HUES64 (cell line): ENCODE measurements at regions not wholly inside any gene's neighbourhood (a gene's known extent, or its start where the extent isn't known, plus 50 kb on each side); places are given as distances from the start of the nearest gene placed in this dataset.

Source experiments
- H3K27ac ChIP-seq: 2 replicates; pipeline ENCODE4 v1.7.0; 2013; ENCODE audit warnings: low read depth, low read length, inconsistent platforms
- H3K27me3 ChIP-seq: 2 replicates; pipeline ENCODE4 v1.6.1; 2013; ENCODE audit warnings: mild to moderate bottlenecking, low read length; ENCODE audit not compliant: insufficient read depth
- H3K36me3 ChIP-seq: 2 replicates; pipeline ENCODE4 v1.6.1; 2013; ENCODE audit warnings: mild to moderate bottlenecking, low read length; ENCODE audit not compliant: insufficient read depth
- H3K4me1 ChIP-seq: 2 replicates; pipeline ENCODE4 v1.6.1; 2013; ENCODE audit warnings: mild to moderate bottlenecking, low read length, moderate library complexity; ENCODE audit not compliant: insufficient read depth
- H3K4me3 ChIP-seq: 2 replicates; pipeline ENCODE4 v1.5.1; 2013; ENCODE audit warnings: mild to moderate bottlenecking, low read length, moderate library complexity
- H3K9ac ChIP-seq: 2 replicates; pipeline ENCODE4 v1.6.1; 2013; ENCODE audit warnings: mild to moderate bottlenecking, low read depth, low read length
- H3K9me3 ChIP-seq: 2 replicates; pipeline ENCODE4 v1.6.1; 2013; ENCODE audit warnings: low read depth, low read length; ENCODE audit not compliant: insufficient read depth
- WGBS: fragments of 150-250, 120-280 bp; methylation state at CpG from one replicate; pipeline ENCODE4 v1.1.7; 2013; ENCODE audit warnings: missing lambda C conversion rate; 5-methylcytosine and 5-hydroxymethylcytosine counted together

DNA sequence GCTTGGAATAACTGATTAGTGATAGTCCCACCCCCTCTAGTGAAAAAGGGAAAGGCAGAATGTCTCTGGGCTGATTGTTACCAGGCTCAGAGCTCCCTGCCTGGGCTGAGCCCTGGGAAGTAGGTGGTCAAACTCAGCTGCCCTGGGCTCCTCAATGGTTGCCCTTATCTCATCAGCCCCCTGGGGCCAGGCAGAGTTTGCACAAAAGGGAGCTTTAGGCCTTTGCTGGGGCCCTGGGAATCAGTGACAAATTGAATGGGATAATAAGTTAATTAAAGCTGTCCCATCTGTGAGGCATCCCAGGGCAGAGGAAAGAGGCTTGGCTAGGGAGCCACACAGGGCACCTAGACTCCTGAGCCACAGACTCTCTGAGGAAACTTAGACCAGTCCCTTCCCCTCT, 89.0 kb downstream of the EFNB1 start:
- no peak overlapping the region for H3K9ac ChIP-seq
- no peaks in the 10 kb centered on the region for H3K36me3 ChIP-seq
- no peak overlapping the region for H3K27ac ChIP-seq
- no peaks in the 10 kb centered on the region for H3K9me3 ChIP-seq
- H3K27me3 ChIP-seq, result peaks cover 11% of the 10 kb centered on the region
- no peak overlapping the region for H3K4me3 ChIP-seq
- H3K4me1 ChIP-seq, result peaks cover 21% of the 10 kb centered on the region

DNA sequence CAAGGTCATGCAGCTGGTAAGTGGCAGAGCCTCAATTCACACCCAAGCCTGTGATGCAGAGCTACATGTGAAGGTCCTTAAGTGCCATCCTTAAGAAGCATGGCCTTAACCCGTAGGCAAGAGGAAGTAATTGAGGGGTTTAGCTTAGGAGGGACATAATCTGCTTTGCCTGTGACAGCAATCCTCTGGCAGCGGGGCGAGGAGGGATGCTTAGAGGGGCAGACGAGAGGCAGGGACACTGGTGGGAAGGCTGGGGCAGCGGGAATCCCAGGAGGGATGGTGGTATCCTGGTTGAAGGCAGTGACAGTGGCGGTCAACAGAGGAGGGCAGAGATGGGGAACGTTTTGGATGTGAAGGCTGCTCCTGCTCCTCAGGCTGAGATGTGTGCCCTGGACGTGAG, 88.1 kb downstream of the EFNB1 start:
- Histone ChIP-seq H3K27me3 (peaks cover 11% of the 10 kb centered on the region), H3K27ac (no peak overlapping the region), H3K36me3 (no peaks in the 10 kb centered on the region), H3K9ac (no peak overlapping the region), H3K9me3 (no peaks in the 10 kb centered on the region), H3K4me1 (peaks cover 21% of the 10 kb centered on the region), H3K4me3 (no peak overlapping the region)
- 79% methylated on average over 8 of the region's 8 CpGs for WGBS

DNA sequence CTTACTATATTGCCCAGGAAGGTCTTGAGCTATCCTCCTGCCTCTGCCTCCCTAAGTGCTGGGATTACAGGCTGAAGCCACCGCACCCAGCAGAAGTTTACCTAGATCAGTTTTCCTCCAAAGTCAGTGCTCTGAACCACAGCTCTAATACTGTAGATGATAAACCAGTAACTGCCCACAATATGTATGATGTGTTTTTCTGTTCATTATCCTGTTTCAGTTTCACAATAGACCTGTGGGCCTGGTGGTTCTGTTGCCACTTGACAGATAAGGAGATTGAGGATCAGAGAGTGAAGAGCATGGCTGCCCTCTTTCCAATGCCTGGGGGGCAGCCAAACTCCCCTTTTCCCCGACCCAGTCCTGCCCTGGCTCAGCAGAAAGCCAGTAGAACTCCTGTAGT, 87.0 kb downstream of the EFNB1 start:
- 78% methylated on average over 2 of the region's 2 CpGs for WGBS

DNA sequence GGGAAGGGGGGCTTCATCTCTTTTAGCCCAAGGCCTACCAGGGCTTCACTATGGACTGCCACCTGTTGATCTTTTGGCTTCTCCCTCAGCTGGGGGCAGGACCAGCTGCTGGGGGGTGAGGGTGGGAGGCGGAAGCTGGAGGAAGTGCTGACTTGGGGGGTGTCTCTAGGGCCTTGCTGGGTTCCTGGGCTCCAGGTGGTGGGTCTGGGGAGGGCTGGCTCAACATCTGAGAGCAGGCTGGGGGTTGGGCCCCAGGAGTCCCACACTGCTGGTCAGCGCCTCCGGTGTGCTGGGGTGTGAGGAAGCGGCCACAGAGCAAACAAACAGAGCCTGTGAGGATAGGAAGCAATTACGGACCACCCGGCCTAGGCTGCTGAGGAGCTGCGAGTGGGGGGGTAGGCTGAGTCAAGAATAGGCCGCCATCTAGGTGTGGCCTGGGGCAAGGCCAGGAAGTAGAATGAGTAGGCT, 85.7 kb downstream of the EFNB1 start:
- no peak overlapping the region for H3K27ac ChIP-seq
- H3K36me3 ChIP-seq, result no peaks in the 10 kb centered on the region
- H3K27me3 ChIP-seq, result peaks cover 11% of the 10 kb centered on the region
- H3K4me3 ChIP-seq, result no peak overlapping the region
- 18% methylated on average over 8 of the region's 8 CpGs for WGBS
- peaks cover 25% of the 10 kb centered on the region for H3K4me1 ChIP-seq
- H3K9me3 ChIP-seq, result no peaks in the 10 kb centered on the region
- H3K9ac ChIP-seq, result no peak overlapping the region

More for the DNA sequence above, 87.0 kb downstream of the EFNB1 start:
- no peak overlapping the region for H3K4me3 ChIP-seq
- H3K9me3 ChIP-seq, result no peaks in the 10 kb centered on the region
- H3K36me3 ChIP-seq, result no peaks in the 10 kb centered on the region
- peaks cover 14% of the 10 kb centered on the region for H3K27me3 ChIP-seq
- no peak overlapping the region for H3K9ac ChIP-seq
- peaks cover 25% of the 10 kb centered on the region for H3K4me1 ChIP-seq
- no peak overlapping the region for H3K27ac ChIP-seq

DNA sequence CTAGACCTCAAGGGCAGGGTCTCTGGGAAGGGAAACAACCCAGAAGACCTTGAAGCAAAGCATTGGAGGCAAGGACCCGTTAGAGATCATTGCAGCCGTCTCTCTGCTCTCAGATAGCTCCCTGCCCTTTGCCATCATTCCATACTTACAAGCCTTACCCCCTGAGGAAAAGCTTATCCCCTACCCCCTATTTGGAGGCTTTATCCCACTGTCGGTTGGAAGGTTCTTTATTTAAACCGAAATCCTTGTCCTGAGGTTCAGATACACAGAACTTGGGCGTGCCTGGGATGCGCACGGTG, 84.4 kb downstream of the EFNB1 start:
- Histone ChIP-seq H3K4me3 (no peak overlapping the region), H3K4me1 (peaks cover 25% of the 10 kb centered on the region), H3K9ac (no peak overlapping the region), H3K36me3 (no peaks in the 10 kb centered on the region), H3K27me3 (peaks cover 9% of the 10 kb centered on the region), H3K27ac (no peak overlapping the region), H3K9me3 (no peaks in the 10 kb centered on the region)
- 62% methylated on average over 7 of the region's 7 CpGs for WGBS

DNA sequence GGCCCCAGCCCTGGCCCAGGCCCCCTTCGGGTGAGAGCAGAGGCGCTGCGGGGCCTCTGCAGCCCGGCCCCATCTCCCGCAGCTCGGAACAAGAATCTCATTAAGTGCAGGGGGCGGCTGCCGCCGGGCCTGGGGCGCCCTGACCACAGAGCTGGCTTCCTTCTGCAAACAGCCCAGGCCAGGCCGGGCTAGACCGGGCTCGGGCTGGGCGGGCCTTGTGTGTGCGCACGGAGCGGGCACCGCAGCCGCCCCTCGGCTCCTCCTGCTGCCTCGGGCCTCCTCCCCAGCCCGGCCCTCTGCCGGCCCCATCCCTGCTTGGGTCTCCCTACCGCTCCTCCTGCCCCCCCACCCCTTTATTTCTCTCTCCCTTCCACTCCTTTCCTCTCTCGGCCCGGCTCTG, 83.3 kb downstream of the EFNB1 start:
- peaks cover 21% of the 10 kb centered on the region for H3K4me1 ChIP-seq
- H3K9me3 ChIP-seq, result no peaks in the 10 kb centered on the region
- 3% methylated on average over 26 of the region's 26 CpGs for WGBS
- H3K4me3 ChIP-seq, result peak overlapping the region; percentile 35
- H3K9ac ChIP-seq, result 0 out of 2 replicates have a peak overlapping the region, but pooled peaks have one; percentile 7
- H3K36me3 ChIP-seq, result no peaks in the 10 kb centered on the region
- peaks cover 9% of the 10 kb centered on the region for H3K27me3 ChIP-seq
- no peak overlapping the region; the same call in 1 of the 2 replicates for H3K27ac ChIP-seq

DNA sequence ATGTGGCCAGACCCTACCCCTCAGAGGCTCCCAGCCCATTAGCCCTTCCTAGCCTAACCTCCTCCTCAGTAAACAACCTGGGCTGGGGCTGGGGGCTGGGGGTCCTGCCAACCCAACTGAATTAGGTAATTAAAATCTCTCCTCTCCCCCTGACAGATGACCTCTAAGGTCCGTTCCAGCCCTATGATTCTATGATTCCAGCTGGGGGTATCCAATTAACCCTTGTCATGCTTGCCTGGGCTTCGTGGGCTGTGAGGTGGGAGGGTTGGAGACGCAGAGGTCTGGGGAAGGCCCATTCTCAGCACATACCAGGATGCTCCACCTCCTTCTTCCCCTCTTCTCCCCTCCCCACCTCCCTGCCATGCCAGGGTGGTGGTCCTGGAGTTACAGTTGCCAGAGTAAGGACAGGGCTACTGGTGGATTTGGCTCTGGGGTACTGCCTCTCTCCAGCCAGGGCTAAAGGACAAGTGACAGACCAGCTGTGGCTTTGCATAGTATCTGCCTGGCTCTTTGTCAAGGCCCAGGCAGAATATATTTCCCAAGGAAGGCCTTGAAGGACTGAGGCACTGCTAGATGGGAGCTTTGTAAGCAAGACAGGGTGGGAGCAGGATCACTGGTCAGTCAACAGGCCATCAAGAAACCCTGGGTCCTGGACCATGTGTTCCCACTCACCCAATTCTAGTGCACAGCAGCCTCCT, 82.1 kb downstream of the EFNB1 start:
- no CpG with 5 or more reads among the region's 3 CpGs for WGBS
- H3K27me3 ChIP-seq, result peaks cover 3% of the 10 kb centered on the region; the same call in 1 of the 2 replicates
- no peak overlapping the region for H3K9ac ChIP-seq
- H3K4me3 ChIP-seq, result no peak overlapping the region
- H3K36me3 ChIP-seq, result no peaks in the 10 kb centered on the region
- H3K9me3 ChIP-seq, result no peaks in the 10 kb centered on the region
- no peak overlapping the region for H3K27ac ChIP-seq
- H3K4me1 ChIP-seq, result peaks cover 21% of the 10 kb centered on the region

DNA sequence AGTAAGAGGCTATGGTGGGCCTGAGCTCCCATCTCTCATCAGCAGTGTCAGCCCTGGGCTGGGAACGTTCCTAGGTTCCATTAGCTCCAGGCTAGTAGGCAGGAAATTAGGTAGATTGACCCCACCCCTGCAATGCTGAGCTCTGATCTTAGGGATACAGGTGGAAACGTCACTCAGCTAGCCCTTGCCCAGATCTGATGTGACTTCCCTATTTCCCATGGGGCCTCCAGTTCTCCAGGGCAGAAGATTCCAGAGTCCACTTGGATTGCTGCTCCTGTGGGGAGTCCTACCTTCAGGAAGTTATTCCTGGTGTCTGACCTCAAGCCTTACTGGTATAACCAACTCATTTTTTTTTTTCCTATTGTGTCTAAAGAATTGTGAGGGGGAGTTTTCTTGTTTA, 81.1 kb downstream of the EFNB1 start:
- Histone ChIP-seq H3K27ac (no peak overlapping the region), H3K4me1 (peaks cover 18% of the 10 kb centered on the region), H3K9ac (no peak overlapping the region), H3K36me3 (no peaks in the 10 kb centered on the region), H3K4me3 (no peak overlapping the region), H3K9me3 (no peaks in the 10 kb centered on the region), H3K27me3 (peaks cover 3% of the 10 kb centered on the region; the same call in 1 of the 2 replicates)
- 96% methylated on average over 2 of the region's 2 CpGs for WGBS

DNA sequence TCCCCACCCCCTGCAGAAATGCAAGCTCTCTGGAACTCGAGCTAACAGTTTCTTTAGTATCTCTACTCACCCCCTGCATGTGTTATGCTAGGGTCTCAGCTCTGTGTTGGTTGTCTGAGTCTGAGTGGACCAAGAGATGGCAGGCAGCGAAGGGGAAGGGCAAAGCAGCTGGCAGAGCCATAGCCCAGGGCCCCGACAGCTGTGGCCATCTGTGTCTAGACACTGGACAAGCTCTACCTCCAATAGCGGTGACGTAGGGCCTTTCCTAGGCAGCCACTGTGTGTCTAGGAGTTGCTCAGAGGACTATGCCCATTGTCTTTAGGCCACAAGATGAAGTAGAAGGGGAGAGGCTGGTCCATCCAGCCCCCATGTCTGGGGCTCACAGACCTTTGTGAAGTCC, 79.2 kb downstream of the EFNB1 start:
- 94% methylated on average over 4 of the region's 5 CpGs for whole genome bisulfite sequencing
- Histone ChIP-seq H3K9ac (no peak overlapping the region), H3K4me1 (peaks cover 5% of the 10 kb centered on the region; the same call in 1 of the 2 replicates), H3K27me3 (peaks cover 3% of the 10 kb centered on the region; the same call in 1 of the 2 replicates), H3K9me3 (no peaks in the 10 kb centered on the region), H3K4me3 (no peak overlapping the region), H3K36me3 (no peaks in the 10 kb centered on the region), H3K27ac (no peak overlapping the region)

DNA sequence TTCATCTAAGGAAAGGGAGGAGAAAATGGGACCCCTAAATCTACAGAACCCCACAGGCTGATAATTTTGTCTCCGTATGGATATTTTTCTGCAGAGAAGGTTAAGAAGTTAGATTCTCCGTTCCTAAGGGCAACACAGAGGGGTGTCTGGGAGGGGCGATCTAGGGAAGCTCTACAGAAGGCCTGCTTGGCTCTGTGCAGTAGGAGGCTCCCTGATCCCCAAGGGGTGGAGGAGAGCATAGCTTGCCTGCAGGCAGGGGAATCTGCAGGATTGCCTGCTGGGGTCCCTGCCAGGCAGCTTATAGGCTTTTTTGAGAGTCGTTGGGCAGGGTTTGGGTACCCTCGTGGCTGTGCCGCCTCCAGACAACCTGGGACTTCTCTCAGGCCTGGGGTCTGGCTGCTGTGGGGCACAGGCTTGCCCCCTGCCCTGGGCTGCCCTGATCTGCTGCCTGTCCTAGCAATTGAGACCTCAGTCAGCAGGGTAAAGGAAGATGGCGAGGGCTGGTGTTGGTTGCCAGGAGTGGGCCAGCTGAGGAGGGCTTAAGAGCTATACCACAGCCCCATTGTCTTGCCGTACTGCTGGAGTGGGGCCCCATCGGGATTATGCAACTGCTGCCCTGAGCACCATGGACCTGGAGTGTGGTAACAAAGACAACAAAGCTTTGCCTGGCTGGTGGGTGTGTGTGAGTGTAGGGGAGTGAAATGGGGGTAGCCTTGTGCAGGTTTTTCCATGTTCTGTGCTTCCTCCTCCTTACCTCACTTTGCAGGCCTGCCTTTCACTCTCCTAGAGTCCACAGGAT, 74.1 kb downstream of the EFNB1 start:
- no peaks in the 10 kb centered on the region for H3K36me3 ChIP-seq
- WGBS, result 55% methylated on average over 9 of the region's 9 CpGs
- no peak overlapping the region for H3K27ac ChIP-seq
- H3K9ac ChIP-seq, result no peak overlapping the region
- no peak overlapping the region for H3K4me3 ChIP-seq
- H3K27me3 ChIP-seq, result no peaks in the 10 kb centered on the region
- H3K9me3 ChIP-seq, result no peaks in the 10 kb centered on the region
- no peaks in the 10 kb centered on the region for H3K4me1 ChIP-seq

DNA sequence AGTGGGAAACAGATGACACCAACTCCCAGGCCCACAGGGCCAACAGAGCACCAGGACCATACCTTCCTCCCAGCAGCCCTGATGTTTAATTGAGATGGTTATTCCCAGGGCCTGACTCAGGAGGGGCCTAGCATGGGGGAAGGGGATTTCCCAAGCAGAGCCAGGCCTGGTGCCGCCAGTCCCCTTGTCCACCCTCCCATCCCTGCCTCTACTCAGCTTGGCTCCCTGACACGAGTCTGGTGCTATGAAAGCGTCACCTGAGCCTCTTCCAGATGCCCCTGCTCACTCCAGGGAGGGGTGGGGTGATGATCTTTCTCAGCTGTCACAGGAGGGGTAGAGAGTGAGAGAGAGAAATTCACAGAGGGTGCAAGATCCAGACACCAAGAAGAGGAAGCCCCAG, 72.7 kb downstream of the EFNB1 start:
- H3K27ac ChIP-seq, result no peak overlapping the region
- no peaks in the 10 kb centered on the region for H3K9me3 ChIP-seq
- no peaks in the 10 kb centered on the region for H3K4me1 ChIP-seq
- H3K4me3 ChIP-seq, result no peak overlapping the region
- WGBS, result 83% methylated on average over 1 of the region's 3 CpGs
- H3K9ac ChIP-seq, result no peak overlapping the region
- no peaks in the 10 kb centered on the region for H3K36me3 ChIP-seq
- H3K27me3 ChIP-seq, result 0 out of 2 replicates have a peak, but pooled peaks cover 3% of the 10 kb centered on the region
